ENCODE measurements at regions not wholly inside any gene's neighbourhood (a gene's known extent, or its start where the extent isn't known, plus 50 kb on each side); places are given as distances from the start of the nearest gene placed in this dataset.

- no peak for DNase-seq (ENCODE audit: low read depth in 3 of 3)
These were observed 183.1 kb downstream of the GAS1 start for GRCh38 chr9:86764221-86764624.

- DNase-seq (ENCODE audit: low read depth in 3 of 3), result no peak
These were observed 183.5 kb downstream of the GAS1 start for GRCh38 chr9:86763791-86764190.

- no peak for DNase-seq (ENCODE audit: low read depth in 3 of 3)
These were observed 190.0 kb downstream of the GAS1 start for GRCh38 chr9:86757382-86757720.

DNA sequence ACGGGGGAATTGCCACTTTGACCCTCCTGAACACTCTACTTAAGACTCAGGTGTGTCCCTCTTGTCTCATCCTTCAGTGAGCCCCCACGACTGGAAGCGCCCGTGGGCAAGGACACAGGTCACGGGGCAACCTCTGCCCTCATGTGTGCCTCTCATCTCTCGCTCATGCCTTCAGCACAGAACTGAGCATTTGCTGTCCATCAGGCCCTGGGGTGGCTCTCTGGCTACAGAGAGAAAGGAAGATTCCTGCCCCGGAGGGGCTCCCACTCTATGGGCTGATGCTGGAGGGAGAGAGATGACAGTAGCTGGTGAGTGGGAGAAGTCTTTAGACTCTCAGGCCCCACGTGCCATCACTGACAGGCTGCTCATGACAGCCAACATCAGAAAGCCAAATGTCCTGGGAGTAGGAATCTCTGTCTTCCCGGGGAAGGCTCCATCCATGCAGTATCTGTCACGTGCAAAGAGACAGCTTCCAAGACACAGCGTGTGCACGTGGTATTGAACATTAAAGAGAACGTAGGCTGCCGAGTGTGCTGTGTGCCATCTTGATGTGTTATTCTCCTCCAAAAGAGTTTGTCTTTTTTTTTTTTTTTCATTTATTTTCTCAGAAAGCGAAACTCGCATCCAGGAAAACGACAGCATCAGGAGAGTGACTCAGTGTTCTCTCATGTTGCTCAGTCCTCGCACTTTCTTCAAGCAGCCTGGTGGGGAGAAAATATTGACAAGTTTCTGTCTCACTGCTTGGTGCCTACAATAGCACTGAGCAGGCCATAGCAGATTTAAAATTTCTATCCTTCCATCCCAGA, 190.5 kb downstream of the GAS1 start:
- no peak for DNase-seq (ENCODE audit: low read depth in 3 of 3)

DNA sequence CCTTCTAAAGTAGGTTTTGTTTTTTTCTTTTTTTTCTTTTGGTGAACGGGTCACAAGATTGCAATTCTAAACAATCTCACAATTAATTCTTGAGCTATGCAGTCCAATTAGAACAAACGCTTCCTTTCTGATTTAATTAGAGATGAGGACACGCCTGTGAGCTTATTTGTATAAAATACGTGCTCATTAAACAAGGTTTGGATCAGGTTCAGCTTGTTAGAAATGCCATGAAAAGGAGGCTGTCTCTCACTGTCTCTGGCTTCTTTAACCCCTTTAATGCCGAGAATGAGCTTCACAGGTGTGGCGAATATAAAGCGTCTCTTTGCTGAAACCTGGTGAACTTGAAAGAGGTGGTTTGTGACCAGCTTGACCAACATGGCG, 191.8 kb downstream of the GAS1 start:
- DNase-seq (ENCODE audit: low read depth in 3 of 3), result no peak

- no peak for DNase-seq (ENCODE audit: low read depth in 3 of 3)
These were observed 192.4 kb downstream of the GAS1 start for GRCh38 chr9:86754581-86755560.

GRCh38 chr9:86753836-86754235, 193.5 kb downstream of the GAS1 start:
- no peak for DNase-seq (ENCODE audit: low read depth in 3 of 3)

- no peak for DNase-seq (ENCODE audit: low read depth in 3 of 3)
These were observed 194.6 kb downstream of the GAS1 start for GRCh38 chr9:86752733-86753132.

DNA sequence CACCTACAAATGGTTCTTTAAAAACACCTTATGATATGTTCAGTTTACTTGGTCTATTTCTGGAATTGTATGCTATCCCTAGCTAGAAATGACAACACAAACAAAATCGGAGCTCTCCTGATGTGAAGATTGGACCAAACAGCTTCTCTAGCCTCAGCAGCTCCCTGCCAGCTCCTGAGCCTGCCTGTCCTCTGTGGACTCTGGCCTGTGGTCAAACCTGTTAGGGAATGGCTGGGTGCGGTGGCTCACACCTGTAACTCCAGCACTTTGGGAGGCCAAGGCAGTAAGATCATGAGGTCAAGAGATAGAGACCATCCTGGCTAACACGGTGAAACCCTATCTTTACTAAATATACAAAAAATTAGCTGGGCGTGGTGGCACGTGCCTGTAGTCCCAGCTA, 195.3 kb downstream of the GAS1 start:
- no peak for DNase-seq (ENCODE audit: low read depth in 3 of 3)

DNA sequence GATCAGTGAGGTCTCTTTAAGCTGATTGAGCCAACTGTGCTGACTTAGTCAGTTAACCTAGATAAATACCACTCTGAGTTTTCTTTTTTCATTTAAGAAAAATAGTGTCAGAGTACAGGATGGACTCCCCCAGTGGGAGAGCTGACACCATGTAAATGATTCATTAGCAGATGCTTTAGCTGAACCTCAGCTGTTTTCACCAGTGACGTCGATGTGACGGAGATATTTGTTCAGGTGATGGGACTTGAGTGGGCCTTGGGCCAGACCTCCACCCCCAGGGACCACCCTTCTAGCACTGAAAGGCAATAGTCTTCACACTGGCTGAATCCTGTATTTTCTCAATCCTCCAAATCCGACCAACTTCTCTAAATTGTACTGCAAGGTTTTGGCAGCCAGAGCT, 196.1 kb downstream of the GAS1 start:
- DNase-seq (ENCODE audit: low read depth in 3 of 3), result no peak

GRCh38 chr9:86749894-86750255, 197.4 kb downstream of the GAS1 start:
- no peak for DNase-seq (ENCODE audit: low read depth in 3 of 3)

- no peak for DNase-seq (ENCODE audit: low read depth in 3 of 3)
These were observed 198.0 kb downstream of the GAS1 start for GRCh38 chr9:86749161-86749893.

DNA sequence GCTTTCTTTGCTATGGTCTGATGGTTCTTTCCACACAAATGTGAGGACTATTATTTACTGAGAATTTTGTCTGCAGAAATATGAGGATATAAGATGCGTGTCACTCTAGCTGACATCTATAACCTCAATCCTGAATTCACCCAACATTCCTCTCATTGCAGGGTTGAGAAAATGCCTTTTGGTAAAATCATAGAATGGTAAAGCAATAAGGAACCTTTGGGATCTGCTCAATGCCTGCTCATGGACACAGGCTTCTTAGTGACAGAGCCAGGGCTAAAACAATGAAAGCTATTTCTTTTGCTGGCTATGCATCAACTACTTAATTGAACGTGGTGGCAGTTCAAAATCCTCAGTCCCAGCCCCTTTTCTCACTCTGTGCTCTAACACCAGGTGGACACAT, 199.6 kb downstream of the GAS1 start:
- no peak for DNase-seq (ENCODE audit: low read depth in 3 of 3)

DNA sequence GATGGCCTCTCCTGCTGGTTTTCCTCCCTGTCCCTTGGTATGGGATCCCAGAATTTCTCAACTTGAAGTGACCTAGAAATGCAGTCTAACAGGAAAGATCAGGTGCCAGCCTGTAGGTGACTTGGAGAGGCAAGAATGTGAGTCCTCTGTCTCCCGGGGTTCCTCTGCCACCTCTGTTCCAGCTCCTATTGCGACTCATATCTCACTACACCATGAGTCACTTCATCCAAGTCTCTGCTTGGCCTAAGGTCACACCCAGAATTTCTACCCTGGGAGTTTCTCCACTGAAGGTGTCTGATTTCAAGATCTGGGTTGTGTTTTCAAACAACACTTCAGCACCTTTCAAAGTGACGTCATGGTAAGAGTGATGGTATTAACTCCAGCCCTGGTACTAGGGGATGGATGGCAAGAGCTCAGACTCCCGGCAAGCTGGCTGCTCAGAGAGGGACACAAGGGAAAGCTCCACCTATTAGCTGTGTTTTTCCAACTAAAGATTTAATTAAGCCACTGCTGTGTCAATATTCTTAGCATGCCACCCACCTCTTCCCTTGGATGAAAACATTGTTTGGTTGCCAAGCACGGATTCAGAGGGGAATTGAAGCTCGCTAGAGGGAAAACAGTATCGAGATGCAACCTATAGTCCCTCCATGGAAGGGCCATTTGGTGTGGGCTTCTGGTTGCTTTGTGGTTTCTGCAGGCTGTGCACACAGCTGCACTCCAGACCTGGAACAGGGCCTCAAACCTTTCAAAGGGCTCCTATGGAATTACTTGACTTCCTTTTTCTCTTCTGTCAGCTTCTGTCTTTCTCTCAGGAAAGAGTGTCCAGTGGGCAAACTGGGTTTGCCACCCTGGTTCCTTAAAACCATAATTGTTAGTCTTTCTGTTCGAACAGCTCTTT, 205.7 kb downstream of the GAS1 start:
- no peak for DNase-seq (ENCODE audit: low read depth in 3 of 3)

DNA sequence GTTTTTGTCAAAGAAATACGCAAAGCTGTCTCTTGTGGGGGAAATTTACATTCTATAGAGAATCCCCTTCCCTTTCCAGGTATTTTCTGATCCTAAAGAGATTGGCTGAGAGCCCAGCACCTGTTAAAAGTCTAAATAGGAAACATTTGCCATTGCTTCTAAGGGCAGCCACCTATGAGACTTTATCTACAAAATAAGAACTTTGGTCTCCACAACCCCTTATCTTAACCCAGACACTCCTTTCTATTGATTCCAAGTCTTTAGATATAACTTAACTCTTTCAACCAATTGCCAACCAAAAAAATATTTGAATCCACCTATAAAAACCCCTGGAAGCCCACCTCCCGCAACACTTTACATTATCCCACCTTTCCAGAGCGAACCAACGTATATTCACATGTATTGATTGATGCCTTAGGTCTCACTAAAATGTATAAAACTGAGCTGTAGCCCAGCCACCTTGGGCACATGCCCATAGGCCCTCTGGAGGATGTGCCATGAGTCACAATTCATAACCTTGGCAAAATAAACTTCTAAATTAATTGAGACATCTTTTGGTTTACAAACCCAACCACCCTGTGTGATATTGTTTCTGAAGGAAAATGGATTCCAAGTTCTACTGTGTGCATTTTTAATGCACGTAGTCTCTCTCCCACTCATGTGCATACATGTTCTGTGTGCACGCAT, 211.4 kb downstream of the GAS1 start:
- DNase-seq (ENCODE audit: low read depth in 3 of 3), result no peak

- no peak for DNase-seq (ENCODE audit: low read depth in 3 of 3)
These were observed 212.5 kb downstream of the GAS1 start for GRCh38 chr9:86734771-86735170.

GRCh38 chr9:86733929-86734328, 213.4 kb downstream of the GAS1 start:
- no peak for DNase-seq (ENCODE audit: low read depth in 3 of 3)

GRCh38 chr9:86732514-86733171, 214.7 kb downstream of the GAS1 start:
- no peak for DNase-seq (ENCODE audit: low read depth in 3 of 3)

DNA sequence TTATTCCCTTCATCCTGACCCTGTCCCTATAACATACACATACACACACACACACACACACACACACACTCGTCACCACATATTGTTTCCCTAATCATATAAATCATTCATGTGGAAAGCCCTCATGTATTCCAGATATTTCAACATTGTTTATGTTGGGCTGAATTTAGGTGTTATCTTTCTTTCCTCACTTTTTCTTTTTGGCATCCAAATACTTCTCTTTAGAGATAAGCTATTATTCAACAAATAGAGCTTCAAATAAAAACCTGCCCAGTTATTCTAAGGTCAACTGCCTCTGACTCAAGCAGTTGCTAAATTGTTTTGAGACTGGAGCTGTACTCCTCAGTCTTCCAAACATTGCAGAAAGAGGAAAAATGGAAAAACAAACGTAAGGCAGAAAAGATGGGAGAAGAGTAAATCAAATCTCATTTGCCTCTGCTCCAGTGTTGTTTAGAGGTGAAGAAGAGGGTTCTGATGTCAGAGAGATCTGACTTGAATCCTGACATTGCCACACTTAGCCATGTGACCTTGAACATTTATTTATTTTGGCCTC, 215.7 kb downstream of the GAS1 start:
- no peak for DNase-seq (ENCODE audit: low read depth in 3 of 3)
